DMS114 treated with DMSO at 0.1 percent for 48 hours (cell line): ENCODE measurements at regions not wholly inside any gene's neighbourhood (a gene's known extent, or its start where the extent isn't known, plus 50 kb on each side); places are given as distances from the start of the nearest gene placed in this dataset.

Experiments
- DNase-seq: peaks from one replicate; lab custom pipeline; 2025; ENCODE audit not compliant: unreplicated experiment; lab: John Stamatoyannopoulos, UW

DNA sequence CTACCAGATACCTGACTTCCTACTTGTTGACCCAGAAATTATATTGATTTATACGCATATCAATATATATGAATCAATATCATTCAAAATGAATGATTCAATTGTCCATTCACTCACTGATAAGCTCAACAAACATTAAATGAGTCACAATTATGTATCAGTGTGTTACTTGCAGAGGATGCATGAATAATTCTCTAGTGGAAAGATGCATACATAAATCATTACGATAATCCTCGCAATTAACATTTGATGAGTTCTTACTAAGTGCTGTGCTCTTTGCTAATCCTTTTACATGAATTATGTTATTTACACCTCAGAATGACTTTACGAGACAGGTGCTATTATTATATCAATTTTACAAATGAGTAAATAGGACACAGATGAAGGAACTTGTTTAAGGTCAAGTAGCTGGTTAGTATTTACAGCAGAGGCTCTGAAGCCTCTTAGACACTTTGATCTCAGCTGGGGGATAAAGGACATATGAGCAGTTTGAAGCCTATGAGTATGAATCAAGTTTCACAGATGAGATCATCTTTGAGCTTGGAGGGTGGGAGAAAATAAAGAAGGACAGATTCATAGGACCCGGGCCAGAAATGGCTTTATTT lies 112.8 kb upstream of the ADAMTS5 start:
- no peak for DNase-seq

DNA sequence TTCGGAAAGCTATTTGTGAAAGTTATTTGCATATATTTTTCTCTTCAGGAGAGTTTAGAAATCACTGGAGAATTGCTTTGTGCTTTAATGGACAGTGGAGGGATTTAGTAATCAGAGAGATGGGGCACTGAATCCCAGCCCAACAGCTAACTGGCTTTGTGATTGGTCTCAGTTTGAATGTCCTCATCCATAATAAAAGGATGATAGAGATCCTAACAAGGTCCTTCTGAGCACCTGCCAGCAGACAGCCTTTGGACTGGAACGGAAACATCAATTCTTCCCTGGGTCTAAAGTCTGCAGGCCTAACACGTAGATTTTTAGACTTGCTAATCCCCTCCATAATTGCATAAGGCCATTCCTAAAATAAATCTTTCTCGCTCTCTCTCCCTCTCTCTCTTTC lies 112.0 kb upstream of the ADAMTS5 start:
- no peak for DNase-seq

DNA sequence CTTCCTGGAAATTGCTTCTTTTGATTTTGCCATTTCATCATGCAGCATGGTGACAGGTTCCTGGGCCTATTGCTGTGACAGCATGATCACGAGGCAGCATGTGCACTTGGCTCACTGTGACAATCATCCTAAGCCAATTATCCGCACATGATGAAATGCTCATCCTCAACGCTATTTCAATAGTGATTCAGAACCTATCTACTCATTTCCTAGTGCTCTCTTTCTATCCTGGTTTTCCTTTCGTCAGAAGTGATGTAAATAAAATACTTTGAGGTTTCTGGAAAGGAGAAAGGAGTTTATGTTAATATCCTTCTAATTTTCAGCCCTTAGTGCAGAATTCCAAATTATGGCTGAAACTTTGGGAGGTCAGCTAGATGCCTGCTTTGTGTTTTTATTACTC lies 110.6 kb upstream of the ADAMTS5 start:
- DNase-seq, result no peak

DNA sequence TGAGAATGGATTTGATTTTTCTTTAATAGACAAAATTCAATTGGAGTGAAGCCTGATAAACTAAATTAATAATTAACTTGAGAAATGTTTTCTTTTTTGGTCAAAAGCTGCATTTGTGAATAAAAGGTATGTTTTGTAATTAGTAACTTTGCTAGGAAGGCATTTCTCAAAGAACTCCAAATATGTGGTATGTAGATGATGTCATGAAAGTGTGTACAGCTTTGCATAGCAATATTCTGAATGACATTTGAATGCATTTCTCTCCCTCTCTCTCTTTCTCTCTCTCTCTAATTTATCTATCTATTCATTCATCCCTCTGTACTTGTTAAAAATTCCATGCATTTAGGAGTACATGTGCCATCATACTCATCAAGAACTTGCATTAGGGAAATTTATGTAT lies 109.1 kb upstream of the ADAMTS5 start:
- no peak for DNase-seq

DNA sequence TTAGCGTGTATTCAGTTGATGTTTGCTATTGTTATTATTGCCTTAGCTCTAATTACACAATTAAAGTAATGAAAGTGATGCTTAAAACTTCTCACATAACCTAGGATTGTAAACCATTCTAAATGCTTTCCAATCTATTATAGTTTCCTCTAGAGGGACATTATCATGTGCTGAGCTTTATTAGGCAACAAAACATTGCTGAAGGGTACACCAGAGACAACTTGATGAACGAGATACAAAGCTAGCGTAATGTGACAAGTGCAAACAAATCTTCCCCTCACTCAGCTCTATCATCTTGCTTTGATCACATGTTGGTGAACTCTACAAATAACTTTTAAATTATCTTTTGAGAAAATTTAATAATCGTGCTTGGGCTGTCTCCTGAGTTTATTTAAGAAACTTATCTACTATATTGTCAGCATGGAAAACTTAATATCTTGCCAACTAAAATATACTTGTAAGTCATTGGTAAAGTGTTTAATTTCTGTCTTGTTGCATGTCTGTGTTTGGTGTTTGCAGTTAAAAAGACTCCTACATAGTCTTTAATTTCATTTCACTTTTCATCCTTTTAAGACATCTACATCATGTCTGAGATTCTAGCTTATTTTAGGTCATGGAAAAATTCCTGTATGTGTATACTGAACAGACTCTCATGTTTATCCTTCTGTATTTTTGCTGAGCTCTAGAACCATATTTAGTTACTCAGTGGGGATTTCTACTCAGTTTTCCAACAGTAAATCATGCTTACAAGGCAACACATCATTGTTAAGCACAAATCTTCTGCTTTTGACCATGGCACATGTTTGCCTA lies 104.2 kb upstream of the ADAMTS5 start:
- DNase-seq, result no peak

DNA sequence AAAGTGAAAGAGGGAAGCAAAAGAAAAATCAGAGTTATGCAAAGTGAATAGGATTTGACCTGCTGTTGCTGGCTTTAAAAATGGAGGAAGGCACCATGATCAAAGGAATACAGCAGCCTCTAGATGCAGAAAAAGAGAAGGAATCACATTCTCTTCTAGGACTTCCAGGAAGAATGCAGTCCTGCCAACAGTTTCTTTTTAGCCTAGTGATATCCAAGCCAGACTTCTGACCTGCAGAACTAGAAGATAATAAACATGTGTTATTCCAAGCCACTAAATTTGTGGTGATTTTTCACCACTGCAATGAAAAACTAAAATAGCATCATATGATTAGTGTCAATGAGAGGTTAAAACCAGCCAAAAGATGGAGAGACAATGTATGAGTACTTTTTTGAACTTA lies 101.9 kb upstream of the ADAMTS5 start:
- DNase-seq, result no peak

DNA sequence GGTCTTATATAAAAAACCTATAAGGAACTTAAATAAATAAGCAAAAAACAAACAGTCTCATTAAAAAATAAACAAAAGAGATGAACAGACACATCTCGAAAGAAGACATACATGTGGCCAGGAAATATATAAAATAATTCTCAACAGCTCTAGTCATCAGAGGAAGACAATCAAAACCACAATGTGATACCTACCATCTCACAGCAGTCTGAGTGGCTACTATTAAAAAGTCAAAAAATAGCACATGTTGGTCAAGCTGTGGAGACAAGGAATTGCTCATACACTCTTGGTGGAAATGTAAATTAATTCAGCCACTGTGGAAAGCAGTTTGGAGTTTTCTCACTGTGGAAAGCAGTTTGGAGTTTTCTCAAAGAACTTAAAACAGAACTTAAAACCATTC lies 100.3 kb upstream of the ADAMTS5 start:
- DNase-seq, result no peak

DNA sequence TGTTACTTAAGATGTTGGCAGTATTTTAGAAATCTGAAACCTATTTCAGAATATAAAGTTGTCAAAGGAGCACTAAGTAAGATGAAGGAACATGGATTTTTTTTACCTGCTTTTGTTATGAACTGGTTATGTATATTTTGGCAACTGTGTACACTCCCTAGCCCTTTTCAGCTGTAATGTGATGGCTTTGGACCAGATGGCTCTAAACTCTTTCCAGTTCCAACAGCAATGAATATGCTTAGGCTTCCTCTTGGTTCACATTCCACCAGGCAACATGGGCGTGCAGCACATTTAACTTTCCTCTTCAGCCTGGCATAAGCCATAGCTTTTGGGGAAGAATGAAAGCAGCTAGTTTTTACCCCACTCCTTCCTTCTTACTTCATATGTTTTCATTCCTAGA lies 95.6 kb upstream of the ADAMTS5 start:
- DNase-seq, result no peak

DNA sequence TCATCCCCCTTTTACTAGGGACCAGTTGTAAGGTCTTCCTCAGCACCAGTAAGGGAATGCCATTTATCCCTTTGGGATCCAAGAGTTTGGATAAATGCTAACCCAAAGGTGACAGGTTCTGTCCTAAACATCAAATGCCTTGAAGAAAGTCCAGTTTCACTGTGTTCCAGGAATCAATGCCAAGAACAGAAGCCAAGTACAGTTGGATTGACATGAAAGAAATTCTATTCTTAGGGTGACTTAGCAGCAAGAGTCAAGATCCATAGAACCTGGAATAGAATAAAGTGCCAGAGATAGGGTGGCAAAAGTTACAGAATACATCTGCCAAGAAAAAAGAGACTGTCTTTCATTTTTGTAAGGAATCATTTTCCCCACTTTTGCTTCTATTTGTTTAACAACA lies 94.9 kb upstream of the ADAMTS5 start:
- DNase-seq, result no peak

DNA sequence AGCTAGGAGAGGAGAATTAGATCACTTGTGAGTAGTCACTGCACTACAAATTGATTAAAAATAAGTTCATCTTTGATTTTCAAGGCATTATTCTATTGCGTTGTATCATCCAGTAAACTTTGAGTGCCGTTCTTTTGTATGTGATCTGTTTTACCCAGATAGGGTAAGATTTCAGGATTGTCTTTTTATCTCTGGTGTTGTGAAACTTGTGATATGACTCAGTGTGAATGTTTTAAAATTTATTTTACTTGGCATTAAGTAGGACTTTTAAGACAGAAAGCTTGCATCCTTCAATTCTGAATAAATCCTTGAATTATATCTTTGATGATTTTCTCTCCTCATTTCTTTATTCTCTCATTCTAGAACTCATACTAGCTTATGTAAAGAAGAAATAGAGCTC lies 93.3 kb upstream of the ADAMTS5 start:
- no peak for DNase-seq

DNA sequence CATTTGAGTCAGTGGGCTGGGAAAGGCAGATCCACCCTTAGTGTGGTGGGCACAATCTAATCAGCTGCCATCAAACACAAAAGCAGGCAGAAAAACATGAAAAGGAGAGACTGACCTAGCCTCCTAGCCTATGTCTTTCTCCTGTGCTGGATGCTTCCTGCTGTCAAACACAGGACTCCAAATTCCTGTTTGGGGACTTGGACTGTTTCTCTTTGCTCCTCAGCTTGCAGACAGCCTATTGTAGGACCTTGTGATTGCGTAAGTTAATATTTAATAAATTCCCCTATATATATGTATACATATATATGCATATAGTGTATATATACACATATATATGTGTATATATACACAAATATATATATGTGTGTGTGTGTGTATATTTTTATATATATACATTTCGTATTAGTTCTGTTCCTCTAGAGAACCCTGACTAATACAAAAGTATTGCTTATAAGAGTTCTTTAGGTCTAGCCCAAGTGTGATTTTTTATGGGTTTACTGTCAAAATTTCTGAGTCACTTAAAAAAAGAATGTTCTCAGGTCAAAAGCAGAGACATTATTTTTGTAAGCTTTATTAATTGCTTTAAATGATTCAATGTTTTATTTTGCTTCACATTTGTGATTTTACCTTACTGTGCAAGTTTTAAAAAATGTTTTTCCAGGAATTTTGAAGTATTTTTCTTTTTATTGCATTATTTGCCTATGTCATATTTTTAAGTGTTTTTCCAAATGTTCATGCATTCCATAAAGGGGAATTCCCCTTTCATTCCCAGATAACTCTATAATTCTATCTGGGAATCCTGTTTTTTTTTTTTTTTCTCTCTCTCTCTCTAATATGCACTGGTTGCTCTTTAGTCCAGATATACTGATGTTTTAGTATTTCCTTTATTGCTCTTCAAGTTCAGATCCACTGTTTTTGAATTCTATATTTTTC lies 92.1 kb upstream of the ADAMTS5 start:
- no peak for DNase-seq

DNA sequence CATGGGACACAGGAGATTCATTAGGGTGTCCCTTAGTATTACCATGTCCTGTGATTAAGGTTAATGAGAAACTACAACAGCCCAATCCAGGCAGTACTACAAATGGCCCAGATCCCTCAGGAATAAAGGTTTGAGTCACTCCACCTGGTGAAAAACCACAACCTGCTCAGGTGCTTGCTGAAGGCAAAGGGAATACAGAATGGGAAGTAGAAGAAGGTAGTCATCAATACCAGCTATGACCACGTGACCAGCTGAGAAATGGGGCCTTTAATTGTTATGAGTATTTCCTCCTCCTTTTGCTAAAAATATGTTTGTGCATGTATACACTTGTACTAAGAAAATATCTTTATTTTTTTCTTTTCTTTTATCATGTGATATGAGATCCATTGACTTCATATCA lies 91.1 kb upstream of the ADAMTS5 start:
- DNase-seq, result no peak

DNA sequence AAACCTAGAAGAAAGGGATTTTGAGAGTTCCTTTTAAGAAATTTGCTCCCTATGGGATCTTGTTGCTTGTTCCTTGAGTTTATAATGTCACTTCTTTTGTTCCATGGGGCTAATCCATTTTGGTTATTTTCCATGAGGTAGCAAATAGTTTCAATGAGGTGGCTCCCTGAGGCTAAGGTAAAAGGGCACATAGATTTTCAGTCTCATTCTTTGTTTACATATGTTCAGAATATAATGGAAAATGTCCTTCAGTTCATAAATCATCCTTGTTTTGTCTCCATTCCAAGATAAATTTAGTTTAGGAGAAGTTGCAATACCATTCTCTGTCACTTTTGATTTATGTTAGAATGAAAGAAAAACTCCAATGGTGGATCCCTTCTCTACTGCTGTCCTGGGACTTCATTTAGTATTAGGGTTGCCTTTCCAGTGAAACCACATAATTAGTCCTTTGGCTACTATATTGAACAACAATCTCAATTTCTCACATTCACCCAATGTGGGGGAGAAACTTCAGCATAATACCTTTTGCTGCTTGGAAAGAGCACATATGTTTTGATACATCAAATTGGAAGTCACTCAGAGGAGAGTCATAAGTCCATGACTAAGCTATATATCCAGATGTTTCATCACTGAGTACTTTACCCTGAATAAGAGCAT lies 80.9 kb upstream of the ADAMTS5 start:
- DNase-seq, result no peak

DNA sequence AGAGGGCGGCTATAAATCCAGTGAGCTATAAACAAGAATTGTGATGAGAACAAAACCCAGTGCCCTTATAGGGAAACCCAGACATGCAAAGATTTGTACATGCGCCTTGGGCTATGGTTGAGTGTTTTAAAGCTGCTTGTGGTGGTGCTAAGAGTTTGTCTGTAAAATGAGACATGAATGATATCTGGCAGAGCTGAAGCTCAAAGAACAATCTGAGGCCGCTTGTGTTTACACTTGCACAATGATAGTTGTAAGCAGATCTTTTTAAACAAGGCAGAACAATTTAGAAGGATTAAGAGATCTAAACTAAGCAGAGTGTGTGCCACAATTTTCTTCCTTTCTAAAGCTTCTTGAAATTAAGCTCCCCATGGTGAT lies 80.4 kb upstream of the ADAMTS5 start:
- DNase-seq, result no peak

DNA sequence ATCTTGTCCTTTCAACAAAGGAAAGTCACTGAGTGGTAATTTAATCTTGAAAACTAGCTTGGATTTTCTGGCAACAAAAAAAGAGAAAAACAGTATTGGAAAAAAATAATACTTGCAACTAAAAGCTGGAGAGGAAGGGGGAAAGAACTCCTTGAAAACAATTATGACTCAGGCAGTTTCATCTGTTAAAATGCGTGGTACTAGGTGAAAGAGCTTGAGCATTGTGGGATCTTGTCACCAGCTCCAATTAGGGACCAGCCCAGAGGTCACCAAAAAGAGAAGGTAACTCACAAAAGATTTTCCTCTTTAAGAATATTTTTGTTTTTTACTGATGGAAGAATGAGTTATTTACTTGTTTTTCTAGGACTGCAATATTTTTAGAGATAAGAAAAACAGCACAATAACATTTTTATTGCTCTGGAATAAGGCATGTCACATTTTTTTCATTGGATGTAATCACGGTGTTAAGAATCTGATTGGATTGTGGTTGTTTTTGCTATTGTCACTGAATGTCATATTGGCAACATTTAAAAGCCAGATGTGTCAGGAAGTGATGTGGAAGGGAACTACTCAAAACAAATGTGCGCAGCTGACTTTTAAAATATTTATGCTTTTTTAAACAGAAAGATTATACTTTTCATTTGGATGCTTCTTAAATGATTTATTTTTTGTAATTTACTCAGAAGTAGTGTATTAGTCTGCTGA lies 78.5 kb upstream of the ADAMTS5 start:
- DNase-seq, result no peak

DNA sequence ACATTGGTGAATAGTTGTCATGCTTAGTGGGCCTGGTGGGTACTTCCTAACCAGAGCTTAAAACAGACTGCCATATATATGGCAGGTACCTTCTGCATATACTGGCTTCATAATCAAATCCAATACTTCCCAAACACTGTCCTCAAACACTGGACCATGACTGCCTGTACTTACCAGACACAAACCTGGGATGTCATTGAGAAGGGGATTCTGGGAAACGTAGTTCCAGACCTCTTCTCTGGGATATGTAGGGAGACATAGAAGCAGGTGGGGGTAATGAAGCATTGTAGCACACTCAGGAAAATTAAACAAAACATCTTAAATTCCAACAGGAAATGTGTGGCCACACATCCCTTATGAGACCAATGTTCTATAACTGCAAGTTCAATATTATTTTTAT lies 76.5 kb upstream of the ADAMTS5 start:
- DNase-seq, result no peak

DNA sequence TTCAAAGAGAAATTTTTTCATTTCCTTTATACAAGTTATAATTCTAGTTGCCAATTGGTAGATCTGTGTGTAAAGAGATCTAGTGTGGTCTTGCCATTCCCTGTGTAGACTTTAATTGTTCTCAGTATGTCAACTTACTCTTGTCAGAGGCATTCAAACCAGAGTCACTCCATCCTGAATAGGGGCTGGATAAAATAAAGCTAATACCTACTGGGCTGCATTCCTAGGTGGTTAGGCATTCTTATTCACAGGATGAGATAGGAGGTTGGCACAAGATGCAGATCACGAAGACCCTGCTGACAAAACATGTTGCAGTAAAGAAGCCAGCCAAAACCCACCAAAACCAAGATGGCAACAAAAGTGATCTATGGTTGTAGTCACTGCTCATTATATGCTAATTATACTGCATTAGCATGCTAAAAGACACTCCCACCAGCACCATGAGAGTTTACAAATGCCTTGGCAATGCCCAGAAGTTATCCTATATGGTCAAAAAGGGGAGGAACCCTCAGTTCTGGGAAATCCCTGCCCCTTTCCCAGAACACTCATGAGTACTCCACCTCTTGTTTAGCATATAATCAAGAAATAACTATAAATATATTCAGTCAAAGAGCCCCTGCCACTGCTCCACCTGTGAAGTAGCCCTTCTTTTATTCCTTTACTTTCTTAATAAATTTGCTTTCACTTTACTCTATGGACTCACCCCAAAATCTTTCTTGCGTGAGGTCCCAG lies 74.0 kb upstream of the ADAMTS5 start:
- DNase-seq, result no peak

DNA sequence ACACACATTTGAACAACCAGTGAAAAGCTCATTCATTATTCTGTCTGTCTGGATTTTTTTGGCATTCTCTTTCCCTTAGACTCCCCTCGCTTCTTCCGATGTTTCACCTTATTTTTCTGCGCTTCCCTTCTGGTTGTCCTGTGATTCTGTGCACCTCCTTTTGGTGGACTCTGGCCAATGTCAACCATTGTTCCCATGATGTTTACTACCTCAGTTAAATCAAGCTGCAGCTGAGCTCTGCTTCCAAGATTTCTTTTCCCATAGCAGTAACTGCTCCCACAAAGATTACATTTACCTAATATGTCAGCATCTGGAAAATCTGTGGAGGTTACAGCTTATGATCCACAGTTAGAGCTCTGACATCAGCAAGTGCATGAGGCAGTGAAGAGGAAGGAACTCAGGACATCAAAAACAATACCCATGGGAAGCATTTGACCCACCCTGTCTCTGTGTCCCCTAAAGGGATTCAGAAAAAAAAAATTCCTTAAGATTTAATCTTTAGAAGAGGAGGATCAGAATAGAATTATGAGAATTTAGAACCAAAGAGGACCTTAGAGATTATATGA lies 69.9 kb upstream of the ADAMTS5 start:
- DNase-seq, result no peak

DNA sequence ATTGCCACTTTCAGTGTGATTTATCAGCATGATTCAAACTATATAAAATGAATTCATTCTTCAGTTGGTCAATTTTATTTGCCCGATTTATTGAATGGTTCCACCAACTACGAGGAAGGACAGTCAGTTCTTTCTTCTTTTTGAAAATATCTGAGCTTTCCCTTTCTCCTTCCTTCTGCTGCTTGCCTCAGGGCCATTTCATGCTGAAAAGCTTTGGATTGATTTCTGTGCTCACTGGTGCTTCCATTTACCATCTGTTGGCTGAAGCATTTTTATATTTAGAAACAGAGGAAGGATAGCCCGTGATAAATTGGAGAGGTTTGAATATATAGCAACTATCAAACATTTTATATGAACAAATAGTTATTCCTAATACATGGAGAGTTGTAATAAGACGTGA lies 68.9 kb upstream of the ADAMTS5 start:
- no peak for DNase-seq

DNA sequence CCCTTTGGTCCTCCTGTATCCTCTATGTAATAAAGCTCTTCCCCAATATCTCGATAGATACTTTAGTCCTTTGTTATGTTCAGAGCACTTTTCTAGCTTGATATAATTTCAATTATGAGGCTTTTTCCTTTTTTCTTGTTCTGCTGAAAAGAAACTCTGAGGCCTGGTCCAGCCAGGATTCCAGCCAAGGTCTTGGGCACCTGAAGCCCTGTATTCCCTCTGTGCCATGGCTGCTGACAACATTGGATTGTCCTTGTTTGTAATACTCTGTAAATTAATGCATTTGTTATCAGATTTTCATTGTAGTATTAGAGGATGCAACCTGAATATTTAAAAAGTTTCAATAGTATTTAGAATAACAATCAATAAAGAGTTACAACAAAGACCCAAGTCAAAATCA lies 67.9 kb upstream of the ADAMTS5 start:
- no peak for DNase-seq
